Mesenchymal stem cell (in vitro differentiated cells and primary cell): ENCODE measurements at regions not wholly inside any gene's neighbourhood (a gene's known extent, or its start where the extent isn't known, plus 50 kb on each side); places are given as distances from the start of the nearest gene placed in this dataset.

Experiments
- DNase-seq: peaks from one replicate; pipeline ENCODE4 v3.0.0-alpha.2; 2013
- H2AFZ ChIP-seq: one replicate; pipeline ENCODE4 v1.6.1; 2013; ENCODE audit warnings: low read depth, mild to moderate bottlenecking, control low read depth, inconsistent platforms, low read length, moderate library complexity
- H2AK5ac ChIP-seq: 2 replicates; pipeline ENCODE4 v1.6.1; 2013; ENCODE audit warnings: low read length, moderate library complexity, mild to moderate bottlenecking, inconsistent platforms; ENCODE audit not compliant: severe bottlenecking
- H2BK120ac ChIP-seq: one replicate; pipeline ENCODE4 v1.6.1; 2013; ENCODE audit warnings: low read depth, mild to moderate bottlenecking, inconsistent platforms, low read length, moderate library complexity
- H2BK12ac ChIP-seq, 2 experiments: one replicate each; pipeline ENCODE4 v1.6.1; 2013; ENCODE audit warnings: inconsistent platforms in 2 of 2, low read length in 2 of 2, mild to moderate bottlenecking in 2 of 2, moderate library complexity in 2 of 2, control low read depth in 1 of 2
- H2BK15ac ChIP-seq: one replicate; pipeline ENCODE4 v1.6.1; 2013; ENCODE audit warnings: mild to moderate bottlenecking, low read depth, inconsistent platforms; ENCODE audit not compliant: poor library complexity, severe bottlenecking
- H2BK5ac ChIP-seq: 2 replicates; pipeline ENCODE4 v1.6.1; 2013; ENCODE audit warnings: low read depth, mild to moderate bottlenecking, low read length, control low read depth, inconsistent platforms; ENCODE audit not compliant: poor library complexity, severe bottlenecking
- H3K14ac ChIP-seq, 2 experiments: one replicate each; pipeline ENCODE4 v1.6.1; 2013; ENCODE audit warnings: inconsistent platforms in 2 of 2, low read length in 2 of 2, control low read depth in 1 of 2, mild to moderate bottlenecking in 1 of 2, moderate library complexity in 1 of 2
- H3K18ac ChIP-seq, 2 experiments: one replicate each; pipeline ENCODE4 v1.6.1; 2013; ENCODE audit warnings: inconsistent platforms in 2 of 2, low read length in 2 of 2, control low read depth in 1 of 2, low read depth in 1 of 2, mild to moderate bottlenecking in 1 of 2
- H3K23ac ChIP-seq, 2 experiments: one replicate each; pipeline ENCODE4 v1.6.1; 2013; ENCODE audit warnings: inconsistent platforms in 2 of 2, low read length in 2 of 2, mild to moderate bottlenecking in 2 of 2, moderate library complexity in 2 of 2, control low read depth in 1 of 2
- H3K27ac ChIP-seq: 2 replicates; pipeline ENCODE4 v1.5.1; 2013; ENCODE audit warnings: mild to moderate bottlenecking, moderate library complexity, low read length, control low read depth, inconsistent platforms; ENCODE audit not compliant: poor library complexity, severe bottlenecking
- H3K27me3 ChIP-seq, 2 experiments: 2 replicates each; pipeline versions ENCODE4 v1.6.1 to v1.7.0; 2013; ENCODE audit warnings: low read length in 2 of 2, mild to moderate bottlenecking in 2 of 2, moderate library complexity in 2 of 2, control low read depth in 1 of 2, inconsistent platforms in 1 of 2; ENCODE audit not compliant: control insufficient read depth in 1 of 2, insufficient read depth in 1 of 2
- H3K36me3 ChIP-seq, 2 experiments: 2 replicates each; pipeline versions ENCODE4 v1.6.1 to v1.7.0; 2013; ENCODE audit warnings: low read length in 2 of 2, control low read depth in 1 of 2, inconsistent platforms in 1 of 2, low read depth in 1 of 2, mild to moderate bottlenecking in 1 of 2; ENCODE audit not compliant: insufficient read depth in 2 of 2, control insufficient read depth in 1 of 2
- H3K4ac ChIP-seq, 2 experiments: one replicate each; pipeline ENCODE4 v1.6.1; 2013; ENCODE audit warnings: inconsistent platforms in 2 of 2, low read length in 2 of 2, mild to moderate bottlenecking in 2 of 2, moderate library complexity in 2 of 2, control low read depth in 1 of 2, low read depth in 1 of 2
- H3K4me1 ChIP-seq: 2 replicates; pipeline ENCODE4 v1.6.1; 2013; ENCODE audit warnings: low read depth, low read length, control low read depth; ENCODE audit not compliant: control insufficient read depth, insufficient read depth
- H3K4me2 ChIP-seq: 2 replicates; pipeline ENCODE4 v1.6.1; 2013; ENCODE audit warnings: low read length, mild to moderate bottlenecking, inconsistent platforms; ENCODE audit not compliant: poor library complexity, severe bottlenecking
- H3K4me3 ChIP-seq, 2 experiments: 2 replicates each; pipeline versions ENCODE4 v1.5.1 to v1.7.0; 2013; ENCODE audit warnings: low read length in 2 of 2, mild to moderate bottlenecking in 2 of 2, control low read depth in 1 of 2, low read depth in 1 of 2; ENCODE audit not compliant: insufficient read depth in 1 of 2
- H3K79me1 ChIP-seq: replicated peaks from 2 replicates; pipeline ENCODE4 v1.6.1; 2013; ENCODE audit warnings: mild to moderate bottlenecking, control low read depth, low read length, inconsistent platforms; ENCODE audit not compliant: poor library complexity, severe bottlenecking
- H3K9ac ChIP-seq: 2 replicates; pipeline ENCODE4 v1.7.0; 2013; ENCODE audit warnings: mild to moderate bottlenecking, low read length, moderate library complexity
- H3K9me3 ChIP-seq: 2 replicates; pipeline ENCODE4 v1.7.0; 2013; ENCODE audit warnings: mild to moderate bottlenecking, low read length; ENCODE audit not compliant: control insufficient read depth
- H4K8ac ChIP-seq: one replicate; pipeline ENCODE4 v1.6.1; 2013; ENCODE audit warnings: inconsistent platforms, mild to moderate bottlenecking, low read length, moderate library complexity
- H4K91ac ChIP-seq: one replicate; pipeline ENCODE4 v1.6.1; 2013; ENCODE audit warnings: mild to moderate bottlenecking, low read length, inconsistent platforms
- WGBS: methylation state at CpG from one replicate; pipeline ENCODE4 v1.1.7; 2013; ENCODE audit warnings: mixed read lengths; 5-methylcytosine and 5-hydroxymethylcytosine counted together

DNA sequence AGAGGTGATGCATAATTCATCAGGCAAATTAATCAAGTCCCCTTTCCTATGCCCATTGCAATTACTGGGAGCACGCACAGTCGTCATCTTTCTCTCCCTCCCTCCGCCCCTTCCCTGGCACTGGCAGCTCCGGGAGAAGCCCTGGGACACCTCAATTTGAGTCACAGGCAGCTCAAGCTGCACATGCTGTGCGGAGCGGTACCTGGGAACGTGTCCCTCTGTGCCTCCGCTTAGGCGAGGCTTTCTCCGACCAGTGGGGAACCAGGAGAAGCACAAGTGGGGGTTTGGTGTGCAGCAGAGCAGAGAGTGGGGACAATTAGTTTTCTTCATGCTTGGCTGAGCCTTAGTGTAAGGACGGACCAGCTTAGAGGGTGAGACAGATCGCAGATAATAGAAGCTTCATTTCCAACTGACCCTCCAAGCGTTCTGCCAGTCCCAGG is 88.3 kb downstream of the SOX14 start:
- Histone ChIP-seq H3K27ac (no peak overlapping the region), H3K79me1 (no peaks in the 10 kb centered on the region), H3K23ac (no peak overlapping the region), H2AK5ac (no peak overlapping the region), H3K4ac (no peak overlapping the region), H3K4me3 (no peak overlapping the region), H3K27me3 (no peaks in the 10 kb centered on the region), H3K36me3 (no peaks in the 10 kb centered on the region), H2BK15ac (no peak overlapping the region), H2AFZ (no peak overlapping the region), H3K14ac (no peak overlapping the region), H2BK120ac (no peak overlapping the region), H3K18ac (no peak overlapping the region), H3K4me2 (no peak overlapping the region), H2BK5ac (no peak overlapping the region), H4K8ac (no peak overlapping the region), H3K9ac (no peak overlapping the region), H3K4me1 (no peaks in the 10 kb centered on the region), H4K91ac (no peak overlapping the region), H2BK12ac (no peak overlapping the region), H3K9me3 (no peaks in the 10 kb centered on the region)
- DNase-seq: no peak
- WGBS: 85% methylated on average over 13 of the region's 13 CpGs

- 53% methylated on average over 3 of the region's 4 CpGs for WGBS
- H3K18ac ChIP-seq: no peak overlapping the region
- H2BK15ac ChIP-seq: no peak overlapping the region
These were observed 90.6 kb downstream of the SOX14 start for GRCh38 chr3:137854533-137855261.

GRCh38 chr3:137866001-137866400 is 101.9 kb downstream of the SOX14 start:
- no peak overlapping the region for H3K14ac ChIP-seq
- H2AK5ac ChIP-seq: no peak overlapping the region
- H2AFZ ChIP-seq: no peak overlapping the region
- no peaks in the 10 kb centered on the region for H3K27me3 ChIP-seq
- no peak overlapping the region for H3K9ac ChIP-seq
- H2BK15ac ChIP-seq: no peak overlapping the region
- no peak for DNase-seq
- no peak overlapping the region for H3K23ac ChIP-seq
- H3K4me2 ChIP-seq: no peak overlapping the region
- no peak overlapping the region for H2BK12ac ChIP-seq
- WGBS: 51% methylated on average over 2 of the region's 2 CpGs
- H3K36me3 ChIP-seq: no peaks in the 10 kb centered on the region
- no peak overlapping the region for H3K27ac ChIP-seq
- no peak overlapping the region for H4K8ac ChIP-seq
- H2BK5ac ChIP-seq: no peak overlapping the region
- H2BK120ac ChIP-seq: no peak overlapping the region
- peaks cover 32% of the 10 kb centered on the region for H3K9me3 ChIP-seq
- no peak overlapping the region for H3K4ac ChIP-seq
- H3K79me1 ChIP-seq: no peaks in the 10 kb centered on the region
- H4K91ac ChIP-seq: no peak overlapping the region
- H3K4me1 ChIP-seq: no peaks in the 10 kb centered on the region
- no peak overlapping the region for H3K4me3 ChIP-seq
- no peak overlapping the region for H3K18ac ChIP-seq

More at GRCh38 chr3:137854533-137855261, 90.6 kb downstream of the SOX14 start:
- no peak overlapping the region for H3K4me3 ChIP-seq
- no peak overlapping the region for H3K27ac ChIP-seq
- H3K36me3 ChIP-seq: no peaks in the 10 kb centered on the region
- H3K4me2 ChIP-seq: no peak overlapping the region
- H2BK5ac ChIP-seq: no peak overlapping the region
- H3K14ac ChIP-seq: no peak overlapping the region
- H3K79me1 ChIP-seq: no peaks in the 10 kb centered on the region
- H3K9me3 ChIP-seq: no peaks in the 10 kb centered on the region
- no peak overlapping the region for H2AK5ac ChIP-seq
- H2BK12ac ChIP-seq: no peak overlapping the region
- H2AFZ ChIP-seq: no peak overlapping the region
- no peak overlapping the region for H3K23ac ChIP-seq
- H3K4me1 ChIP-seq: no peaks in the 10 kb centered on the region
- H4K8ac ChIP-seq: no peak overlapping the region
- H3K9ac ChIP-seq: no peak overlapping the region
- no peak for DNase-seq
- H3K4ac ChIP-seq: no peak overlapping the region
- no peaks in the 10 kb centered on the region for H3K27me3 ChIP-seq
- no peak overlapping the region for H2BK120ac ChIP-seq
- H4K91ac ChIP-seq: no peak overlapping the region

GRCh38 chr3:137866933-137867332 is 102.8 kb downstream of the SOX14 start:
- Histone ChIP-seq H2BK15ac (no peak overlapping the region), H3K23ac (no peak overlapping the region), H3K18ac (no peak overlapping the region), H3K4me1 (no peaks in the 10 kb centered on the region), H3K4ac (no peak overlapping the region), H3K79me1 (no peaks in the 10 kb centered on the region), H3K9ac (no peak overlapping the region), H2BK120ac (no peak overlapping the region), H3K36me3 (no peaks in the 10 kb centered on the region), H2BK5ac (no peak overlapping the region), H3K14ac (no peak overlapping the region), H3K4me2 (no peak overlapping the region), H4K8ac (no peak overlapping the region), H3K27ac (no peak overlapping the region), H3K9me3 (peaks cover 37% of the 10 kb centered on the region), H2BK12ac (no peak overlapping the region), H3K4me3 (no peak overlapping the region), H2AFZ (no peak overlapping the region), H4K91ac (no peak overlapping the region), H3K27me3 (no peaks in the 10 kb centered on the region), H2AK5ac (no peak overlapping the region)
- DNase-seq: no peak
- WGBS: 70% methylated on average over 4 of the region's 4 CpGs
